AG08396 (cell line): ENCODE measurements at regions not wholly inside any gene's neighbourhood (a gene's known extent, or its start where the extent isn't known, plus 50 kb on each side); places are given as distances from the start of the nearest gene placed in this dataset.
"Not testable (repeated sequence)": the region's sequence is repeated elsewhere in the genome, so short reads cannot be mapped to it uniquely, and the experiment has no call there.

Source experiments
- DNase-seq: peaks from one replicate; pipeline ENCODE4 v3.0.0; 2012; ENCODE audit warnings: low spot score, mixed read lengths

- DNase-seq: no peak
Observed at GRCh38 chr4:52372747-52373146, 286.4 kb downstream of the USP46 start.

GRCh38 chr4:52373650-52374049 lies 285.5 kb downstream of the USP46 start:
- no peak for DNase-seq

DNA sequence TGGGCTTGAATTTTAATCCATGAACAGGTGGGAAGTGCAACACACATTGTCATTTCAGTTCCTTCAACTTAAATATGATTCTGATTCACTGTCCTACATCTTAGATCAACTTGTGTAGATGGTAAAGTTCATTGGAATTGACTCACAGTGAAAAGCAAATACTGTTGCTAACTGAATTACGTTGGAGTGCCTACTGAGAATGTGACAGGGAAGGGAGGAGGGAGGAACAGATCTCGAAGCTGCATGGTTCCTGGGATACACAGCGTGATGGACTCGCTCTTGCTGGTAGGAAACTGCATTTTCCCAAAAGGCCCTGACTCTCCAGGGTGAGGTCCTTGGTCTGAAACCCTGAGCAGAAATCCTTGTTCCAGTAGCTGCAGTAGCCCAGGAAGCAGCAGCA lies 284.2 kb downstream of the USP46 start:
- no peak for DNase-seq

DNA sequence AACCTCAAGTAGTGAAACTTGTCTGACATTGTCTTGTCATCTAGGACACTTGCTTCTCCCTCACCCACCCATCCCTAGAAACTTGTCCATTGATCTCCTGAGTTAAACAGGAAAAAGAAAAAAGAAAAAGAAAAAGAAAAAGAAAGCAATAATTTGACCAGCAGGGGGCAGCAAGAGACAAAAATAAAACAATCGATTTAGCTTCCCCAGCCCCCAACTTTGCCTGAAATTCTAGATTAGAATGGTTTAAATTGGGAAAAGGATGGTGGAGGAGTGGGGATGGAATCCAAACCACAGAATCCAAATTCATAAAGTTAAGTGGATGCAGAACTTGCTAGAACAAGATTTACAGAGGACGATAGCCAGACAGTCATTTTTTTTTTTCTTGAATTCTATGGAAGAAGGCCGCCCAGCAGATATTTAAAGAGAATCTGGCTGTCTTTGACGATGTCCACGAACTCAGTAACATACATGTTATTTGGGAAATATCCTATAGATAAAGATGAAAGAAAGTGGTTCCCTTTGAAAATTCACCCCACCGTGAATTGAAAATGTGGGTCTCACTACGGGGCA lies 282.9 kb downstream of the USP46 start:
- DNase-seq: peak; percentile 32

DNA sequence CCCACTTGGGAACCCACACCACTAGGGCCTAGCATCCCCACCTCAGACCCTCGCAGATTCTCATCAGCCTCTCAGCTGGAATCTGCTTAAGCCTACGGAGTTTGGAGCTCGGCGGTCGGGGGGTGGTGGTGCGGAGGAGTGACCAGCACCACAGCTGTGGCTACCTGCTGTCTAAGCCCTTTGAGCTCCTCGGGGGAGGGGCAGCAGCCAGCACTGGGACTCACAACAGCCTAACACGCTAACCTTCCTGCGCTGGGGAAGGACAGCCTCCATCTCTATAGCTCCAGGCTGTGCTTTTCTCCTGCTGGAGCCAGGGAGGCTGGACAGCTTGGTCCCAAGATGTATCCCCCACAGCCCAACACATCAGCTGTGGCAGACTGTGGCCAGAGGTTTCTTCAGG lies 281.5 kb downstream of the USP46 start:
- no peak for DNase-seq

DNA sequence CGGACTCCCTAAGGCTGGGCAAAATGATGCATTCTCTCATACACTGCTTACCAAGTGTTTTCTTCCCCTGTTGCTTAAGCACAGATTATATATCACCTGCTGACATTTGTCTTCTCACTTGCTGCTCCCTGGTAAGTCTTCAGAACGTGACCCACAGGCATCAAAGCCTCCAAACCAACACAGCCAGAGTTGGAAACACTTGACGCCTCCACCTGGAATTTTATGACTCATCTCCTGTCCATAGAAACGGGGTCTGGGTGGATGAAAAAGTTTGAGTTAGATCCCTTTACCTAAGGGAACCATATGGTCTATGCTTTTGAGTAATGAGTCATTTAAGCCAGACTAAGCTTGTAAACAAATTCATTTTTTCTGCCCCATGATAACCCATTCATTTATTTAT lies 251.6 kb downstream of the USP46 start:
- no peak for DNase-seq

GRCh38 chr4:52408032-52408431 lies 251.1 kb downstream of the USP46 start:
- no peak for DNase-seq

GRCh38 chr4:52408471-52408870 lies 250.6 kb downstream of the USP46 start:
- no peak for DNase-seq

DNA sequence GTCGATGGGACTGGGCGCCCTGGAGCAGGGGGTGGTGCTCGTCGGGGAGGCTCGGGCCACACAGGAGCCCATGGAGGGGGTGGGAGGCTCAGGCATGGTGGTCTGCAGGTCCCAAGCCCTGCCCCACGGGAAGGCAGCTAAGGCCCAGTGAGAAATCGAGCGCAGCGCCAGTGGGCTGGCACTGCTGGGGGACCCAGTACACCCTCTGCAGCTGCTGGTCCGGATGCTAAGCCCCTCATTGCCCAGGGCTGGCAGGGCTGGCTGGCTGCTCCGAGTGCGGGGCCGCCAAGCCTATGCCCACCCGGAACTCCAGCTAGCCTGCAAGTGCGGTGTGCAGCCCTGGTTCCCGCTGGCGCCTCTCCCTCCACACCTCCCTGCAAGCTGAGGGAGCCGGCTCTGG lies 249.3 kb downstream of the USP46 start:
- not testable (repeated sequence) for DNase-seq

- no peak for DNase-seq
Observed at GRCh38 chr4:52410971-52411370, 248.1 kb downstream of the USP46 start.

- no peak for DNase-seq
Observed at GRCh38 chr4:52420330-52420729, 238.8 kb downstream of the USP46 start.

DNA sequence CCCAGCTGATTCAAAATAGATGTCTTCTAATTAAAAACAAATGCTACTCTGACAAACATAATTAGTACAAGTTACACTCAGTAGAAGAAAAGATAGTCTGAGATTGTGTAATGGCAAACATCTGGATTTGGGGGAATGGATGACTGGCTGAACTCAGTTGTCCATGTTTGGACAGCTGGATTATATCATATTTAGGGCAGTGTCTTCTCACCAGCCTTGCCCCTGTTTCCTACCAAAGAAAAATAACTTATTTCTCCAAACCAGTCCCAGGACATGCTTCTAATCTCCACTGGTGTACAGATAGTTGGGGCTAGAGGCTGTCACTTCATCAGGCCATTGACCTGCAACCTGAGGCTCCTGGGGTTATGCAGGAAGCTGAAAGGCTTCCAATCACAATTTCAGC lies 237.3 kb downstream of the USP46 start:
- no peak for DNase-seq

GRCh38 chr4:52423967-52424366 lies 235.1 kb downstream of the USP46 start:
- no peak for DNase-seq

DNA sequence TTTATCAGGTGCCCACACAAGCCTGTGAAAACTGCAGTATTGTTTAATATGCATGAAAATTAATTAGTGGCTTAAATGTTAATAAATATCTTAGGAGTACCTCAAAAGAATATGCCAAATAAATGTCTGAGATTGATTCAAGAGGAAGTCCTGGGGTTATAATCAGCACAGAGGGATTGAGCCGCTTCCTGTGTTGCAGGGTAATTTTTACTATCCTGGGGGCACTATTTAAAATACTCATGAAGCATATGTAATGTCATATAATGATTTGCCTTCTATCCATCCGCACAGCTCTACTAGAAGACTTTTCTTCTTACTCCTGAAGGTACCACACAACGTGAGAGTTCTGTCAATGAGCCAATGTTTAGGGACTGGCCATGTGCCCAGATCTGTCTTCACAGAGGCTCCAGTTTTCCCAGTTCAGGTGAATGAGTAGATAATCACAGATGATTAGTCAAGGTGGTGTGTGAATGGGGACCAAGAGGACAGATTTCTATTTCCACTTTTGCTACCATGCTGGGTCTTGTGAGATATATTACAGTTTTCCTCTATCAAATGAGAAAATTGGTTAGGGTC lies 233.3 kb downstream of the USP46 start:
- DNase-seq: no peak

- DNase-seq: no peak
Observed at GRCh38 chr4:52431410-52431809, 227.7 kb downstream of the USP46 start.

DNA sequence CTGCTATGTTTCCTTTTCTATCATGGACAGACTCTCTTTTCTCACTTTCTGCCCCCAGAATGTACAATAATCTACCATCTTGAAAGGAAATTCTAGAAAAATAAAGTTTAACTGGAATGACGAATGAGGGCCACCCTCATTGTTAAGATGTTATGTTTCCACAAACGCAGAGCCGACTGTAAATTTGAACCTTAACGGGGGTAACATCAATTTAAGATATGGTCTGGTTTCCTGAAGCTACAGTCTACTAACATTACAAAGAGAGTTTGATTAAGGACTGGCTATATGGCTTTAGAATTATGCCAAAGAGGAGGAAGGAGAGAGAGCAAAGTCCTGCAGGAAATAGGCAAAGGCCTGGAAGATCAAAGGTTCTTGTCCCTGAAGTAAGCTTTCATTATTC lies 227.2 kb downstream of the USP46 start:
- no peak for DNase-seq

- DNase-seq: not testable (repeated sequence)
Observed at GRCh38 chr4:52442524-52442923, 216.6 kb downstream of the USP46 start.

DNA sequence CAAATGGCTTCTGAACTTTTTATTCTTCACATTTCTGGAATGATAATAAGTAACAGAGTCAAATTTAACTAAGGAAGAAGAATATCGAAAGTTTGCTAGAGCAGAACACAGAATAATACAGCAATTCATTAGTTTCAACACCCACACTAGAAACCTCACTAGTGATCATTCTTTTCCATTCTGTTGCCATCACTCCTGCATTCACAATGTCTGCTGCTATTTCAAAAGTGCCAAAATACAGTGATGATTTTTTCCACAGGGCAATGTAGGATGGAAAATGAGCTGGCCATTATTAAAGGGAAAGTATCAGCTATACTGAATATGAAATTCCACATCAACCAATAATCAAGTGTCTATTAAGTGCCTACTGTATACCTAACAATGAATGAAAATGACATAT lies 186.7 kb downstream of the USP46 start:
- no peak for DNase-seq

GRCh38 chr4:52477191-52477780 lies 181.8 kb downstream of the USP46 start:
- DNase-seq: no peak

GRCh38 chr4:52483186-52483890 lies 175.8 kb downstream of the USP46 start:
- DNase-seq: no peak

GRCh38 chr4:52507774-52508173 lies 151.3 kb downstream of the USP46 start:
- DNase-seq: no peak

- DNase-seq: no peak
Observed at GRCh38 chr4:52510939-52511565, 148.0 kb downstream of the USP46 start.

GRCh38 chr4:52511825-52512224 lies 147.3 kb downstream of the USP46 start:
- DNase-seq: no peak
